ENCODE measurements at regions not wholly inside any gene's neighbourhood (a gene's known extent, or its start where the extent isn't known, plus 50 kb on each side); places are given as distances from the start of the nearest gene placed in this dataset.

DNA sequence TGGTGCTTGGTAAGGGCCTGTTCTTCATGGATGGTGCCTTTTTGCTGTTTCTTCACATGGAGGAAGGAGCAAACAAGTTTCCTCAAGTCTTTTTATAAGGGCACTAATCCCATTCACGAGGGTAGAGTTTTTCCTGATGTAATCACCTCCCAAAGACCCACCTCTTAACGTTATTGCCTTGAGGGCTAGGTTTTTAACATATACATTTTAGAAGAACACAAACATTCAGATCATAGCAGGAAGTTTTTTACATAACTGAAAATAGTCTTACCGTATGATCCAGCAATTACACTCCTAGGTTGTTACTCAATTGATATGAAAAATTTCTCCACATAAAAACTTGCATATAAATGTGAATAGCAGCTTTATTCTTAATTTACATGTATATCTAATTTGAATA lies 976.3 kb downstream of the DSC3 start (continued):
- TF ChIP-seq, protein P1, sequence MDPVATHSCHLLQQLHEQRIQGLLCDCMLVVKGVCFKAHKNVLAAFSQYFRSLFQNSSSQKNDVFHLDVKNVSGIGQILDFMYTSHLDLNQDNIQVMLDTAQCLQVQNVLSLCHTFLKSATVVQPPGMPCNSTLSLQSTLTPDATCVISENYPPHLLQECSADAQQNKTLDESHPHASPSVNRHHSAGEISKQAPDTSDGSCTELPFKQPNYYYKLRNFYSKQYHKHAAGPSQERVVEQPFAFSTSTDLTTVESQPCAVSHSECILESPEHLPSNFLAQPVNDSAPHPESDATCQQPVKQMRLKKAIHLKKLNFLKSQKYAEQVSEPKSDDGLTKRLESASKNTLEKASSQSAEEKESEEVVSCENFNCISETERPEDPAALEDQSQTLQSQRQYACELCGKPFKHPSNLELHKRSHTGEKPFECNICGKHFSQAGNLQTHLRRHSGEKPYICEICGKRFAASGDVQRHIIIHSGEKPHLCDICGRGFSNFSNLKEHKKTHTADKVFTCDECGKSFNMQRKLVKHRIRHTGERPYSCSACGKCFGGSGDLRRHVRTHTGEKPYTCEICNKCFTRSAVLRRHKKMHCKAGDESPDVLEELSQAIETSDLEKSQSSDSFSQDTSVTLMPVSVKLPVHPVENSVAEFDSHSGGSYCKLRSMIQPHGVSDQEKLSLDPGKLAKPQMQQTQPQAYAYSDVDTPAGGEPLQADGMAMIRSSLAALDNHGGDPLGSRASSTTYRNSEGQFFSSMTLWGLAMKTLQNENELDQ (CRISPR knock-in tag; IDR thresholded peaks at IDR 0.05; ENCODE audit: borderline replicate concordance), result no peak
- TF ChIP-seq RAD51 (IDR thresholded peaks at IDR 0.05; ENCODE audit: borderline replicate concordance), result no peak
- no peak for TF ChIP-seq ZNF501 (CRISPR knock-in tag; IDR thresholded peaks at IDR 0.05)
- no peak for TF ChIP-seq FOSL2 (CRISPR knock-in tag; IDR thresholded peaks at IDR 0.05)
- no peak for TF ChIP-seq REXO4 (CRISPR knock-in tag; IDR thresholded peaks at IDR 0.05; ENCODE audit: borderline replicate concordance)
- TF ChIP-seq ZNF446 (CRISPR knock-in tag; IDR thresholded peaks at IDR 0.05), result no peak
- TF ChIP-seq TCF7L2 (IDR thresholded peaks at IDR 0.05; ENCODE audit: low read depth, low read length), result no peak

DNA sequence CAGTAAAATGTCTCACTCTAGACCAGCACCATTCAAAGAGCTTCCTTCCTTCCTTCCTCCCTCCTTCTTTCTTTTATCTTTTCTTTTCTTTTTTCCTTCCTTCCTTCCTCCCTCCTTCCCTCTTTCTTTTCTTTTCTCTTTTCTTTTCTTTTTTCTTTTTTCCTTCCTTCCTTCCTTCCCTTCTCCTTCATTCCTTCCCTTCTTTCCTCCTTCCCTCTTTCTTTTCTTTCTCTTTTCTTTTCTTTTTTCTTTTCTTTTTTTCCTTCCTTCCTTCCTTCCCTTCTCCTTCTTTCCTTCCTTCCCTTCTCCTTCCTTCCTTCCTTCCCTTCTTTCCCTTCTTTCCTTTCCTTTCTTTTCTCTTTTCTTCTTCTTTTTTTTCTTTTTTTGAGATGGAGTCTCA lies 985.1 kb downstream of the DSC3 start:
- Histone ChIP-seq H3K27me3 (ENCODE audit: control insufficient read depth in 1 of 2, insufficient read depth in 2 of 2, low read length in 2 of 2) (no peaks in the 10 kb centered on the region; a peak in 1 of 5 replicates), H4K20me1 (ENCODE audit: insufficient read depth, low read length) (no peaks in the 10 kb centered on the region), H3K27ac (ENCODE audit: extremely low read length, insufficient read depth, low read length) (no peak overlapping the region), H3K79me2 (ENCODE audit: insufficient read depth, low read length) (no peaks in the 10 kb centered on the region), H3K4me2 (ENCODE audit: low read depth, low read length) (no peak overlapping the region), H3K9me3 (ENCODE audit: low read length) (no peaks in the 10 kb centered on the region), H3K9ac (ENCODE audit: insufficient read depth, low read depth, low read length) (no peak overlapping the region), H3K4me1 (ENCODE audit: insufficient read depth, low read length) (no peaks in the 10 kb centered on the region), H2AFZ (ENCODE audit: low read length) (no peak overlapping the region), H3K36me3 (replicated peaks in 1 of 2; ENCODE audit: control insufficient read depth in 1 of 2, insufficient read depth in 2 of 2, low read length in 2 of 2) (no peaks in the 10 kb centered on the region), H3K4me3 (replicated peaks in 1 of 3; ENCODE audit: insufficient read depth in 1 of 3, low read depth in 2 of 3, low read length in 3 of 3) (no peak overlapping the region)
- intact Hi-C loops (cut with micrococcal nuclease; ENCODE audit: unreplicated experiment) (no loop called here), in situ Hi-C loops (cut with HindIII; ENCODE audit: extremely low pct_ligation_motif_present, low pct_unique_long_range_greater_than_20kb) (no loop called here)
- CTCF ChIA-PET (ENCODE audit: low intra/inter-chr PET ratio, low total read pairs), result no interaction called here
- ATAC-seq, result no peak
- no peak for FAIRE-seq
- POLR2A ChIA-PET, result no interaction called here
- no TSS peak for BruUV-seq (replicated peaks)
- DNase-seq (ENCODE audit: low spot score), result no peak
- TF ChIP-seq TAF1 (CRISPR knock-in tag; IDR thresholded peaks at IDR 0.05), result no peak
- no peak for TF ChIP-seq ZMAT3 (CRISPR knock-in tag; conservative IDR thresholded peaks at IDR 0.05)
- TF ChIP-seq RARA (CRISPR knock-in tag; IDR thresholded peaks at IDR 0.05), result no peak
- TF ChIP-seq SOX6 (IDR thresholded peaks at IDR 0.05), result no peak
- TF ChIP-seq SOX6 (CRISPR knock-in tag; IDR thresholded peaks at IDR 0.05), result no peak
- TF ChIP-seq POLR2G (IDR thresholded peaks at IDR 0.05; ENCODE audit: low read depth, low read length), result no peak
- TF ChIP-seq IRF2 (CRISPR knock-in tag; IDR thresholded peaks at IDR 0.05), result no peak
- no peak for TF ChIP-seq ARNT2 (CRISPR knock-in tag; IDR thresholded peaks at IDR 0.05; ENCODE audit: low read depth)
- TF ChIP-seq, protein P2, sequence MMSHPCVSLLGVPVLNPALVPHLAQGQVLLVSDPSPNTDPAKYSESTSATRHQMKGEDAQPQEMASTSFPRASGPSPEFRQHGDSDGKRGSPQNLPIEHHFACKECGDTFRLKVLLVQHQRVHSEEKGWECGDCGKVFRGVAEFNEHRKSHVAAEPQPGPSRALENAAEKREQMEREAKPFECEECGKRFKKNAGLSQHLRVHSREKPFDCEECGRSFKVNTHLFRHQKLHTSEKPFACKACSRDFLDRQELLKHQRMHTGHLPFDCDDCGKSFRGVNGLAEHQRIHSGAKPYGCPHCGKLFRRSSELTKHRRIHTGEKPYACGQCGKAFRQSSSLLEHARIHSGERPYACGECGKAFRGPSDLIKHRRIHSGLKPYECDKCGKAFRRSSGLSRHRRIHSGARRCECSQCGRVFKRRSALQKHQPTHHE (CRISPR knock-in tag; IDR thresholded peaks at IDR 0.05; ENCODE audit: borderline replicate concordance), result no peak
- TF ChIP-seq KDM5A (IDR thresholded peaks at IDR 0.05; ENCODE audit: borderline replicate concordance, low read length), result no peak
- TF ChIP-seq, protein P3, sequence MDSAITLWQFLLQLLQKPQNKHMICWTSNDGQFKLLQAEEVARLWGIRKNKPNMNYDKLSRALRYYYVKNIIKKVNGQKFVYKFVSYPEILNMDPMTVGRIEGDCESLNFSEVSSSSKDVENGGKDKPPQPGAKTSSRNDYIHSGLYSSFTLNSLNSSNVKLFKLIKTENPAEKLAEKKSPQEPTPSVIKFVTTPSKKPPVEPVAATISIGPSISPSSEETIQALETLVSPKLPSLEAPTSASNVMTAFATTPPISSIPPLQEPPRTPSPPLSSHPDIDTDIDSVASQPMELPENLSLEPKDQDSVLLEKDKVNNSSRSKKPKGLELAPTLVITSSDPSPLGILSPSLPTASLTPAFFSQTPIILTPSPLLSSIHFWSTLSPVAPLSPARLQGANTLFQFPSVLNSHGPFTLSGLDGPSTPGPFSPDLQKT (CRISPR knock-in tag; IDR thresholded peaks at IDR 0.05; ENCODE audit: borderline replicate concordance), result no peak
- TF ChIP-seq, protein P4, sequence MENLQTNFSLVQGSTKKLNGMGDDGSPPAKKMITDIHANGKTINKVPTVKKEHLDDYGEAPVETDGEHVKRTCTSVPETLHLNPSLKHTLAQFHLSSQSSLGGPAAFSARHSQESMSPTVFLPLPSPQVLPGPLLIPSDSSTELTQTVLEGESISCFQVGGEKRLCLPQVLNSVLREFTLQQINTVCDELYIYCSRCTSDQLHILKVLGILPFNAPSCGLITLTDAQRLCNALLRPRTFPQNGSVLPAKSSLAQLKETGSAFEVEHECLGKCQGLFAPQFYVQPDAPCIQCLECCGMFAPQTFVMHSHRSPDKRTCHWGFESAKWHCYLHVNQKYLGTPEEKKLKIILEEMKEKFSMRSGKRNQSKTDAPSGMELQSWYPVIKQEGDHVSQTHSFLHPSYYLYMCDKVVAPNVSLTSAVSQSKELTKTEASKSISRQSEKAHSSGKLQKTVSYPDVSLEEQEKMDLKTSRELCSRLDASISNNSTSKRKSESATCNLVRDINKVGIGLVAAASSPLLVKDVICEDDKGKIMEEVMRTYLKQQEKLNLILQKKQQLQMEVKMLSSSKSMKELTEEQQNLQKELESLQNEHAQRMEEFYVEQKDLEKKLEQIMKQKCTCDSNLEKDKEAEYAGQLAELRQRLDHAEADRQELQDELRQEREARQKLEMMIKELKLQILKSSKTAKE (CRISPR knock-in tag; IDR thresholded peaks at IDR 0.05; ENCODE audit: borderline replicate concordance), result no peak
- TF ChIP-seq SIN3B (IDR thresholded peaks at IDR 0.05; ENCODE audit: low read length), result no peak
